ENCODE measurements at regions not wholly inside any gene's neighbourhood (a gene's known extent, or its start where the extent isn't known, plus 50 kb on each side); places are given as distances from the start of the nearest gene placed in this dataset.

- TF ChIP-seq CTCF (IDR thresholded peaks at IDR 0.05) (no peak), POLR2A (IDR thresholded peaks at IDR 0.05) (no peak)
Measured at GRCh38 chr3:182460303-182460702, 333.0 kb upstream of the ATP11B start.

All from body of pancreas (tissue), 4 donors.